ENCODE measurements at regions not wholly inside any gene's neighbourhood (a gene's known extent, or its start where the extent isn't known, plus 50 kb on each side); places are given as distances from the start of the nearest gene placed in this dataset.

GRCh38 chr4:38539501-38539900 is 124.5 kb upstream of the KLF3 start (continued):
- TF ChIP-seq ZNF57 (CRISPR knock-in tag; IDR thresholded peaks at IDR 0.05) (no peak), SMAD1 (IDR thresholded peaks at IDR 0.05; ENCODE audit: low read depth, low read length, partially characterized antibody) (no peak), ESRRA (IDR thresholded peaks at IDR 0.05; ENCODE audit: borderline replicate concordance, low read depth) (no peak), ARID3A (IDR thresholded peaks at IDR 0.05; ENCODE audit: borderline replicate concordance, low read depth, low read length) (no peak), JUN (IDR thresholded peaks at IDR 0.05; ENCODE audit: borderline replicate concordance, low read depth, low read length) (peak; percentile 14; the same call in 1 of the 2 replicates), JUN (CRISPR knock-in tag; IDR thresholded peaks at IDR 0.05; ENCODE audit: borderline replicate concordance) (no peak), CBX5 (IDR thresholded peaks at IDR 0.05; ENCODE audit: borderline replicate concordance, low read depth) (no peak), WHSC1 (IDR thresholded peaks at IDR 0.05; ENCODE audit: low read length) (no peak), TAL1 (IDR thresholded peaks at IDR 0.05) (peak; percentile 58), RB1 (IDR thresholded peaks at IDR 0.05; ENCODE audit: low read depth) (no peak), MEIS2 (IDR thresholded peaks at IDR 0.05; ENCODE audit: partially characterized antibody) (peak; percentile 52), MTA2 (IDR thresholded peaks at IDR 0.05; ENCODE audit: low read depth) (0 out of 2 replicates have a peak, but pooled peaks have one; percentile 18), ZNF134 (CRISPR knock-in tag; conservative IDR thresholded peaks at IDR 0.05) (no peak), AFF4 (CRISPR knock-in tag; IDR thresholded peaks at IDR 0.05) (no peak), GABPA (tag; conservative IDR thresholded peaks at IDR 0.05; ENCODE audit: low read depth) (no peak), ZNF324 (CRISPR knock-in tag; IDR thresholded peaks at IDR 0.05) (no peak), E2F3 (CRISPR knock-in tag; IDR thresholded peaks at IDR 0.05) (no peak), ETS2 (tag; IDR thresholded peaks at IDR 0.05; ENCODE audit: borderline replicate concordance, poor library complexity, severe bottlenecking) (no peak), TCF3 (CRISPR knock-in tag; IDR thresholded peaks at IDR 0.05) (peak; percentile 60), HMG20B (CRISPR knock-in tag; IDR thresholded peaks at IDR 0.05) (no peak), IRF1 (CRISPR knock-in tag; IDR thresholded peaks at IDR 0.05; ENCODE audit: borderline replicate concordance) (no peak), NR2F6 (CRISPR knock-in tag; IDR thresholded peaks at IDR 0.05) (no peak), RBM17 (IDR thresholded peaks at IDR 0.05; ENCODE audit: borderline replicate concordance, low read depth, low read length) (no peak), CBX8 (IDR thresholded peaks at IDR 0.05; ENCODE audit: borderline replicate concordance, extremely low read depth, low read depth, low read length, poor library complexity, severe bottlenecking) (no peak), CBFA2T2 (conservative IDR thresholded peaks at IDR 0.05) (peak; percentile 31; the same call in 1 of the 2 replicates), DPF2 (IDR thresholded peaks at IDR 0.05) (0 out of 2 replicates have a peak, but pooled peaks have one; percentile 30)

Measured in K562 (cell line).